ENCODE measurements at regions not wholly inside any gene's neighbourhood (a gene's known extent, or its start where the extent isn't known, plus 50 kb on each side); places are given as distances from the start of the nearest gene placed in this dataset.

DNA sequence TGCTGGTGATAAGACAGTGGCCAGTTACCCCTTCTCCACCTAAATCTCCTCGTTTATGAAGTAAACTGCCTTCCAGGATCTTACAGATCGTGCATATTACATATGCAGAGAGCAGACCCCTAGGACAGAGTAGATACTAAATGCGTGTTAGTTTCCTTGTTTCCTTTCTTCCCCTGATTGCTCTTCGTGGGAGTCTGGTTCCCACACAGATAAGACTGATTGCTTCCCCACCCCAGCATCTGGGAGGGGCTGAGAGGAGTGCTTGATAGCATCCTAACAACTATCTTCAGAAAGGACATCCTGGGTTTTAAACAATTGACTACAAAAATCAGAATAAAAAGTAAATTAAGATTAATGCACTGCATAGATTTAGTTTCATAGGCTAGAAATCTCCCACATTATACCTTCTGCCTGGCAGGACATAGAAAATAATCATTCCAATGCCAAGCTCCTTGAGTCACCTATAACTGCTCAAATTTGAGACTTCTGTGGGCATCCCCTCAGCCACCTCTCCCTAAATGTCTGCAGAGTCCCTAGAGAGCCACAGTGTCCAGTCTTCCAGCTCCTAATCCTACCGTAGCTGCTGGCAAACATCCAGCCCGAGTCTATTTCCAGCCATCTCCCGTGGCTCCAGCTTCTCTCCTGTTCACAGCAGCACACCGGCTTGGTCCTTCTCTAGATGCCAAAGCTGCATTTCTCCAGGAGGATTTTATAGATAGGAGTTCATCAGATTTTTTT is 128.3 kb downstream of the LRRC30 start:
- H3K4me3 ChIP-seq (ENCODE audit: low read length), result no peak overlapping the region

GRCh38 chr18:7360606-7361170 is 129.8 kb downstream of the LRRC30 start:
- Histone ChIP-seq H3K27ac (ENCODE audit: low read length) (no peak overlapping the region), H3K4me3 (ENCODE audit: low read length) (no peak overlapping the region), H3K4me1 (ENCODE audit: control insufficient read depth, low read depth, low read length) (no peaks in the 10 kb centered on the region), H3K9ac (ENCODE audit: low read length) (no peak overlapping the region), H3K9me3 (ENCODE audit: control insufficient read depth, low read depth, low read length) (no peaks in the 10 kb centered on the region), H3K36me3 (ENCODE audit: control insufficient read depth, low read depth, low read length) (no peaks in the 10 kb centered on the region), H3K27me3 (ENCODE audit: control insufficient read depth, insufficient read depth, low read length) (no peaks in the 10 kb centered on the region)

More for the DNA sequence above, 128.3 kb downstream of the LRRC30 start:
- no peak overlapping the region for H3K27ac ChIP-seq (ENCODE audit: low read length)
- no peaks in the 10 kb centered on the region for H3K36me3 ChIP-seq (ENCODE audit: control insufficient read depth, low read depth, low read length)
- H3K9ac ChIP-seq (ENCODE audit: low read length), result no peak overlapping the region
- H3K27me3 ChIP-seq (ENCODE audit: control insufficient read depth, insufficient read depth, low read length), result no peaks in the 10 kb centered on the region
- no peaks in the 10 kb centered on the region for H3K4me1 ChIP-seq (ENCODE audit: control insufficient read depth, low read depth, low read length)
- H3K9me3 ChIP-seq (ENCODE audit: control insufficient read depth, low read depth, low read length), result no peaks in the 10 kb centered on the region

DNA sequence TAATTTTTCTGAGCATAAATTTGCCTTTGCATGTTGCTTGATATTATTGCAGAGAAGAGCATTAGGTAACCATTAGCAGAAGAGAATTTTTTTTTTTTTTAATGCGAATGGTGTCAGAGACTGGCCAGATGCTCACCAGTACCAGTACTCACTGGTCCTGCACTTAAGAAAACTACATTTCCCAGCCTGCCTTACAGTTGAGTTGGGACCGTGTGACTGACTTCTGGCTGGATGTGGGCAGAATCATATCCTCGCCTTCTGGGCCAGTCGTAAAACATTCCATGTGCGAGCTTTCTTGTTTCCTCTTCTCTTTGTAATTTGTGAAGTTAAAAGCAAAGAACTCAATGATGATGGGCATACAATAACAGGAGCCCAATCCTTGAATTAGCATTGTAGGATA is 132.4 kb downstream of the LRRC30 start:
- H3K4me1 ChIP-seq (ENCODE audit: control insufficient read depth, low read depth, low read length), result no peaks in the 10 kb centered on the region
- H3K9me3 ChIP-seq (ENCODE audit: control insufficient read depth, low read depth, low read length), result no peaks in the 10 kb centered on the region
- H3K27ac ChIP-seq (ENCODE audit: low read length), result no peak overlapping the region
- no peak overlapping the region for H3K9ac ChIP-seq (ENCODE audit: low read length)
- no peaks in the 10 kb centered on the region for H3K27me3 ChIP-seq (ENCODE audit: control insufficient read depth, insufficient read depth, low read length)
- no peaks in the 10 kb centered on the region for H3K36me3 ChIP-seq (ENCODE audit: control insufficient read depth, low read depth, low read length)
- H3K4me3 ChIP-seq (ENCODE audit: low read length), result no peak overlapping the region

DNA sequence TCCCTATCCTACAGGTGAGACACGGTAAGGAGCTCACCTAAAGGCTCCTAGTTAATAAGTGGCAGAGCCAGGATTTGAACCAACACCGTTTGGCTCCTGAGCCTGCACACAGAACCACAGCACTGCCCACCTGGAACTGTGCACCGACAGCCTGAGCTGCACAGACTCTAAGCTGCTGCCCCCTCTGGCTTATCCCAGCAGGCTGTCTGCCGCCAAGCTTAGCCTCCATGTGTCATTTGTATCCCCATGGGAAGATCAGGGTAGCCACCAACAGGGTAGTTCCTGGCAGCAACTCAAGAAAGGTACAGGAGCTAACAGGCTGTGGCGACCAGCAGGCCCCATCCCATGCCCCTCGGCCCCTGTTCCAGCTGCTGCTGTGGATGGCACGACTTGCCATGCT is 135.7 kb downstream of the LRRC30 start:
- no peak overlapping the region for H3K4me3 ChIP-seq (ENCODE audit: low read length)
- no peak overlapping the region for H3K9ac ChIP-seq (ENCODE audit: low read length)
- no peaks in the 10 kb centered on the region for H3K9me3 ChIP-seq (ENCODE audit: control insufficient read depth, low read depth, low read length)
- no peaks in the 10 kb centered on the region for H3K27me3 ChIP-seq (ENCODE audit: control insufficient read depth, insufficient read depth, low read length)
- no peaks in the 10 kb centered on the region for H3K4me1 ChIP-seq (ENCODE audit: control insufficient read depth, low read depth, low read length)
- no peaks in the 10 kb centered on the region for H3K36me3 ChIP-seq (ENCODE audit: control insufficient read depth, low read depth, low read length)
- H3K27ac ChIP-seq (ENCODE audit: low read length), result no peak overlapping the region

DNA sequence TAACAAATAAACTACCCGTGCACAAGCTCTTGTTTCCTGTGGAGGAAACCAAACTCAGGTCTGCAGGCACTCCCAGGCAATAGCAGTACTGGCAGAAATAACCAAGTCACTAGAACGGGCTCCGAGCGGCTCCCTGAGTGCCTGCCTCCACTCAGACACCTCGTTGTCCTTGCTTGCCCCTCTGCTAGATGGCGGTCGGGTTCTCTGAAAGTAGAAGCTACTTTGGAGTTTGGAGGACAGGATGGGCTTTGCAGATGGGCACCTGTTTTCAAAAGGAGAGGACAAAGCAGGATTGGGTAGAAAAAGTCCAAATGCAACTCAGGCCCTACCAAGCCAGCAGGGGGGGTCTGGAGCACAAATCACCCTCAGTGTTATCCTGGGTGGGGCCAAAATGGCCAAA is 136.4 kb downstream of the LRRC30 start:
- H3K4me1 ChIP-seq (ENCODE audit: control insufficient read depth, low read depth, low read length), result no peaks in the 10 kb centered on the region
- no peak overlapping the region for H3K4me3 ChIP-seq (ENCODE audit: low read length)
- H3K27ac ChIP-seq (ENCODE audit: low read length), result no peak overlapping the region
- H3K9ac ChIP-seq (ENCODE audit: low read length), result no peak overlapping the region
- no peaks in the 10 kb centered on the region for H3K27me3 ChIP-seq (ENCODE audit: control insufficient read depth, insufficient read depth, low read length)
- H3K9me3 ChIP-seq (ENCODE audit: control insufficient read depth, low read depth, low read length), result no peaks in the 10 kb centered on the region
- H3K36me3 ChIP-seq (ENCODE audit: control insufficient read depth, low read depth, low read length), result no peaks in the 10 kb centered on the region

GRCh38 chr18:7369006-7369405 is 138.1 kb downstream of the LRRC30 start:
- H3K9me3 ChIP-seq (ENCODE audit: control insufficient read depth, low read depth, low read length), result no peaks in the 10 kb centered on the region

GRCh38 chr18:7370375-7370774 is 139.5 kb downstream of the LRRC30 start:
- Histone ChIP-seq H3K36me3 (ENCODE audit: control insufficient read depth, low read depth, low read length) (no peaks in the 10 kb centered on the region), H3K9ac (ENCODE audit: low read length) (no peak overlapping the region), H3K4me3 (ENCODE audit: low read length) (no peak overlapping the region), H3K4me1 (ENCODE audit: control insufficient read depth, low read depth, low read length) (no peaks in the 10 kb centered on the region), H3K9me3 (ENCODE audit: control insufficient read depth, low read depth, low read length) (no peaks in the 10 kb centered on the region), H3K27me3 (ENCODE audit: control insufficient read depth, insufficient read depth, low read length) (no peaks in the 10 kb centered on the region), H3K27ac (ENCODE audit: low read length) (no peak overlapping the region)

More at GRCh38 chr18:7369006-7369405, 138.1 kb downstream of the LRRC30 start:
- H3K27me3 ChIP-seq (ENCODE audit: control insufficient read depth, insufficient read depth, low read length), result no peaks in the 10 kb centered on the region
- no peaks in the 10 kb centered on the region for H3K4me1 ChIP-seq (ENCODE audit: control insufficient read depth, low read depth, low read length)
- no peak overlapping the region for H3K27ac ChIP-seq (ENCODE audit: low read length)
- H3K36me3 ChIP-seq (ENCODE audit: control insufficient read depth, low read depth, low read length), result no peaks in the 10 kb centered on the region
- no peak overlapping the region for H3K4me3 ChIP-seq (ENCODE audit: low read length)
- H3K9ac ChIP-seq (ENCODE audit: low read length), result no peak overlapping the region

DNA sequence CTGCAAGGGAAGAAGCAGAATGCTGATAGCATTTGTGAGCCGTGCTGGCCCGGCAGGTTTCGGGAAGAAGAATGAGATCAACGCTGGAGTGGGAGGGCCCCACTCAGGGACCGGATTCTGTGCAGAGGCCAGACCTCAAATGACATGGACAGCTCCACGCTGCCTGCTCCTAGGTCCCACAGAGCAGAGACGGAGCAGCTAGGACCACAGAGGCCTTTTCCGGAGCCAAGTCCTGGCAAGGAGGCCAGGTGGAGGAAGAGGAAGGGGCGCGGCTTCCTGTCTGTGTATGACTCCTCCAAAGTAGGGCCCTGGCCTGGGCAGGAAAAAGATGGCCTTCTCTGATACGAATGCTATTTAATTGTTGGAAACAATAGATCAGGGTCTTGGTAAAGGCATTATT is 139.9 kb downstream of the LRRC30 start:
- Histone ChIP-seq H3K4me3 (ENCODE audit: low read length) (no peak overlapping the region), H3K4me1 (ENCODE audit: control insufficient read depth, low read depth, low read length) (no peaks in the 10 kb centered on the region), H3K27me3 (ENCODE audit: control insufficient read depth, insufficient read depth, low read length) (no peaks in the 10 kb centered on the region)

DNA sequence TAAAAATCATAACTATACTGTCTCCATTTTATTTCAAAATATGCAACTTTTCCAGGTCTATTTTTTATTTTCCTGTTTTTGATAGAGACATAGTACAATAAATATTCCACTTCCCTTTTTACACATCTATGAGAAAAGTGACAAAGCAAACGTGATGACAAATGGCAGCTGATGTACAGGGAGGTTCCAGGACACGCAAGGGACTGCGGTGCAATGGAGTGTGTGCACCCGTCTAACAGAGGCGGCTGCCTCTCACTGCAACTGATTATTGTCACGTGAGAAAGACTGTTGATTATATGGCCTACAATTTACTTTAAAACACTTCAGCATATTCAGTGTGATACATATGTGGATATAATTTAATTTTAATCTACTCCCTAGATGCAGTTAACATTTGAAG is 142.6 kb downstream of the LRRC30 start:
- no peaks in the 10 kb centered on the region for H3K27me3 ChIP-seq (ENCODE audit: control insufficient read depth, insufficient read depth, low read length)
- no peaks in the 10 kb centered on the region for H3K4me1 ChIP-seq (ENCODE audit: control insufficient read depth, low read depth, low read length)
- H3K4me3 ChIP-seq (ENCODE audit: low read length), result no peak overlapping the region

More for the DNA sequence above, 139.9 kb downstream of the LRRC30 start:
- H3K36me3 ChIP-seq (ENCODE audit: control insufficient read depth, low read depth, low read length), result no peaks in the 10 kb centered on the region
- H3K9ac ChIP-seq (ENCODE audit: low read length), result no peak overlapping the region
- H3K9me3 ChIP-seq (ENCODE audit: control insufficient read depth, low read depth, low read length), result no peaks in the 10 kb centered on the region
- no peak overlapping the region for H3K27ac ChIP-seq (ENCODE audit: low read length)

GRCh38 chr18:7381307-7381706 is 150.4 kb downstream of the LRRC30 start:
- Histone ChIP-seq H3K4me1 (ENCODE audit: control insufficient read depth, low read depth, low read length) (no peaks in the 10 kb centered on the region), H3K36me3 (ENCODE audit: control insufficient read depth, low read depth, low read length) (no peaks in the 10 kb centered on the region), H3K9ac (ENCODE audit: low read length) (no peak overlapping the region), H3K27ac (ENCODE audit: low read length) (no peak overlapping the region), H3K4me3 (ENCODE audit: low read length) (no peak overlapping the region), H3K9me3 (ENCODE audit: control insufficient read depth, low read depth, low read length) (no peaks in the 10 kb centered on the region), H3K27me3 (ENCODE audit: control insufficient read depth, insufficient read depth, low read length) (no peaks in the 10 kb centered on the region)

More for the DNA sequence above, 142.6 kb downstream of the LRRC30 start:
- H3K27ac ChIP-seq (ENCODE audit: low read length), result no peak overlapping the region
- H3K9me3 ChIP-seq (ENCODE audit: control insufficient read depth, low read depth, low read length), result no peaks in the 10 kb centered on the region
- H3K36me3 ChIP-seq (ENCODE audit: control insufficient read depth, low read depth, low read length), result no peaks in the 10 kb centered on the region
- H3K9ac ChIP-seq (ENCODE audit: low read length), result no peak overlapping the region

- Histone ChIP-seq H3K9ac (ENCODE audit: low read length) (no peak overlapping the region), H3K9me3 (ENCODE audit: control insufficient read depth, low read depth, low read length) (no peaks in the 10 kb centered on the region), H3K27me3 (ENCODE audit: control insufficient read depth, insufficient read depth, low read length) (no peaks in the 10 kb centered on the region), H3K4me1 (ENCODE audit: control insufficient read depth, low read depth, low read length) (no peaks in the 10 kb centered on the region), H3K4me3 (ENCODE audit: low read length) (no peak overlapping the region), H3K36me3 (ENCODE audit: control insufficient read depth, low read depth, low read length) (no peaks in the 10 kb centered on the region), H3K27ac (ENCODE audit: low read length) (no peak overlapping the region)
Observed at GRCh38 chr18:7382328-7383001, 151.6 kb downstream of the LRRC30 start.

Data from iPS-18a (cell line).